ENCODE measurements at regions not wholly inside any gene's neighbourhood (a gene's known extent, or its start where the extent isn't known, plus 50 kb on each side); places are given as distances from the start of the nearest gene placed in this dataset.

- peaks cover 0 to 14% of the 10 kb centered on the region in 2 experiments; a peak in 3 of 5 replicates for H3K27me3 ChIP-seq (ENCODE audit: control insufficient read depth in 2 of 2, insufficient read depth in 2 of 2, low read length in 2 of 2)
- POLR2A ChIA-PET = interaction anchor here (0.9 kb wide), 1 partner anchor 15 kb away, joined by 3 read pairs; no protein-coding TSS in a partner anchor
- H3K27ac ChIP-seq (ENCODE audit: extremely low read depth, low read depth, low read length) = no peak overlapping the region
- DNase-seq (ENCODE audit: extremely low read depth in 1 of 4, low spot score in 3 of 4) = no peak
- 0% methylated on average over 5 of the region's 5 CpGs for WGBS (ENCODE audit: insufficient coverage, low coverage, missing lambda C conversion rate)
- FAIRE-seq = no peak
- CTCF ChIA-PET (ENCODE audit: low intra/inter-chr PET ratio) = no interaction called here
- intact Hi-C loops (cut with micrococcal nuclease) (no loop called here), in situ Hi-C loops (cut with MboI) (no loop called here)
- no peaks in the 10 kb centered on the region for H3K9me1 ChIP-seq (ENCODE audit: control insufficient read depth, insufficient read depth, low read length)
- no peak overlapping the region for H3K4me3 ChIP-seq
- no TSS peak for BruUV-seq (replicated peaks)
- no peaks in the 10 kb centered on the region for H3K36me3 ChIP-seq (ENCODE audit: control insufficient read depth, insufficient read depth, low read length)
- no peak overlapping the region for H3K4me2 ChIP-seq (ENCODE audit: insufficient read depth, low read length)
- H3K9ac ChIP-seq (ENCODE audit: insufficient read depth in 1 of 2, low read depth in 2 of 2, low read length in 2 of 2) = no peak overlapping the region
- TF ChIP-seq GTF2B (IDR thresholded peaks at IDR 0.05; ENCODE audit: extremely low read depth, insufficient read length) = no peak
- no peak for TF ChIP-seq ZNF445 (CRISPR knock-in tag; IDR thresholded peaks at IDR 0.05; ENCODE audit: low read depth)
- no peak for TF ChIP-seq GTF2F1 (IDR thresholded peaks at IDR 0.05; ENCODE audit: low read depth, low read length)
- TF ChIP-seq, protein P1, sequence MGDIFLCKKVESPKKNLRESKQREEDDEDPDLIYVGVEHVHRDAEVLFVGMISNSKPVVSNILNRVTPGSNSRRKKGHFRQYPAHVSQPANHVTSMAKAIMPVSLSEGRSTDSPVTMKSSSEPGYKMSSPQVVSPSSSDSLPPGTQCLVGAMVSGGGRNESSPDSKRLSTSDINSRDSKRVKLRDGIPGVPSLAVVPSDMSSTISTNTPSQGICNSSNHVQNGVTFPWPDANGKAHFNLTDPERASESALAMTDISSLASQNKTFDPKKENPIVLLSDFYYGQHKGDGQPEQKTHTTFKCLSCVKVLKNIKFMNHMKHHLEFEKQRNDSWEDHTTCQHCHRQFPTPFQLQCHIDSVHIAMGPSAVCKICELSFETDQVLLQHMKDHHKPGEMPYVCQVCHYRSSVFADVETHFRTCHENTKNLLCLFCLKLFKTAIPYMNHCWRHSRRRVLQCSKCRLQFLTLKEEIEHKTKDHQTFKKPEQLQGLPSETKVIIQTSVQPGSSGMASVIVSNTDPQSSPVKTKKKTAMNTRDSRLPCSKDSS (IDR thresholded peaks at IDR 0.05; ENCODE audit: low read depth, partially characterized antibody) = no peak
- H4K20me1 ChIP-seq (replicated peaks; ENCODE audit: control insufficient read depth, insufficient read depth, low read length) = no peaks in the 10 kb centered on the region
- H3K4me1 ChIP-seq (replicated peaks in 1 of 2; ENCODE audit: control insufficient read depth in 2 of 2, insufficient read depth in 2 of 2, low read length in 2 of 2) = no peaks in the 10 kb centered on the region
- no peaks in the 10 kb centered on the region for H3K79me2 ChIP-seq (ENCODE audit: control insufficient read depth, insufficient read depth, low read length)
- no peak for ATAC-seq
- H3K9me3 ChIP-seq (replicated peaks; ENCODE audit: control insufficient read depth, insufficient read depth, low read depth, low read length) = no peaks in the 10 kb centered on the region
- H2AFZ ChIP-seq (ENCODE audit: low read depth, low read length) = no peak overlapping the region
These were observed 269.0 kb downstream of the SNX10 start for GRCh38 chr7:26560526-26561256.

Measured in K562 (cell line).